Activated T-cell treated with anti-CD3 and anti-CD28 coated beads, Interleukin-2, amount 50 U/mL, for 24 hours (primary cell): ENCODE measurements at regions not wholly inside any gene's neighbourhood (a gene's known extent, or its start where the extent isn't known, plus 50 kb on each side); places are given as distances from the start of the nearest gene placed in this dataset.

Experiments
- DNase-seq: peaks from one replicate; pipeline ENCODE4 v3.0.0-alpha.2; 2020
- H3K27ac Mint-ChIP-seq: 2 replicates; pipeline ENCODE4 v1.8.0; 2020; ENCODE audit warnings: mild to moderate bottlenecking, mixed read lengths
- H3K27me3 Mint-ChIP-seq: 2 replicates; pipeline ENCODE4 v1.8.0; 2020; ENCODE audit warnings: mixed read lengths
- H3K36me3 Mint-ChIP-seq: 2 replicates; pipeline ENCODE4 v1.8.0; 2020; ENCODE audit warnings: low read depth, mixed read lengths
- H3K4me1 Mint-ChIP-seq: 2 replicates; pipeline ENCODE4 v1.8.0; 2020; ENCODE audit warnings: low read depth, mixed read lengths
- H3K4me3 Mint-ChIP-seq: 2 replicates; pipeline ENCODE4 v1.8.0; 2020; ENCODE audit warnings: mild to moderate bottlenecking, moderate library complexity, mixed read lengths
- H3K9me3 Mint-ChIP-seq: 2 replicates; pipeline ENCODE4 v1.8.0; 2020; ENCODE audit warnings: mixed read lengths

DNA sequence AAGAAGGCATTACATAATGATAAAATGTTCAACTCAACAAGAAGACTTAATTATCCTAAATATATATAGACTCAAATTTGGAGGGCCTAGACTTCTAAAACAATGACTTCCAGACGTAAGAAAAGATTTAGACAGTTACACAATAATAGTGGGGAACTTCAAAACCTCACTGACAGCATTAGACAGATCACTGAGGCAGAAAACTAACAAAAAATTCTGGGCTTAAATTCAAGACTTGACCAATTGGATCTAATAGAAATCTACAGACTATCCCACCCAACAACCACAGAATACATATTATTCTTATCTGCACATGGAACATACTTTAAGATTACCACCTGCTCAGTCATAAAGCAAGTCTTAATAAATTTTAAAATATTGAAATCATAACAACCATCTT is 93.3 kb upstream of the ARSJ start:
- Mint-ChIP-seq H3K36me3 (no peaks in the 10 kb centered on the region), H3K27me3 (peaks cover 2% of the 10 kb centered on the region), H3K27ac (no peak overlapping the region), H3K4me1 (peaks cover 2% of the 10 kb centered on the region), H3K4me3 (no peak overlapping the region), H3K9me3 (peaks cover 3% of the 10 kb centered on the region)
- no peak for DNase-seq

DNA sequence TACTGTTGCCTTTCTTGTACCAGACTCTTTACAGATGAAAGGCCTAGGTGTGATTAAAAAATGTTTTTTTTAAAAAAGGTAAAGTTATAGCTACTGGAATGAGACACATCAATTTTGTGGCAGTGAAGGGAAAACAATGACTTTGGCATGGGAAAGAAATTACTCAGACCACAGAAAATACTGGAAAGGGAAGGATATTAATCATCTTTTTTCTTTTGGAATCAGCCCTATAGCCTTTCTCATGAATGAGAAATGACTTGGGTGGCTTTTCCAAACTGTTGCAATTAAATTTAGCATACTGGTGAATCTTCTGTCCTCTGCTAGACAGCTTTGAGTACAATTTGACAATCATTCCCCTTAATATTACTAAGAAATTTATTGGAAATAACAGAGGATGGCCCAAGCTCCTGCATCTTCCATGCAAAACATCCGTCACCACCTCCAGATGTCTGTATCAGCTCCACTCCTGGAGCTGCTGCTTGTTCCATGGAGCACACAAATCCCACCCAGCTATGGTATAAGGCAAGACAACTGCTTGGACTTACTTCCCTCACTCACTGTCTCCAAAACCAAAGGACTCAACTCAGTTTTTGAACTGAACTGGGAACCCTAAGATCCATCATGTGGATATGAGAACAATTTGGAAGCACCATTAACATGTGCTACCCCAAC is 97.6 kb upstream of the ARSJ start:
- Mint-ChIP-seq H3K4me3 (no peak overlapping the region), H3K36me3 (no peaks in the 10 kb centered on the region), H3K9me3 (peaks cover 4% of the 10 kb centered on the region), H3K27ac (no peak overlapping the region), H3K27me3 (no peaks in the 10 kb centered on the region), H3K4me1 (no peaks in the 10 kb centered on the region)
- no peak for DNase-seq

DNA sequence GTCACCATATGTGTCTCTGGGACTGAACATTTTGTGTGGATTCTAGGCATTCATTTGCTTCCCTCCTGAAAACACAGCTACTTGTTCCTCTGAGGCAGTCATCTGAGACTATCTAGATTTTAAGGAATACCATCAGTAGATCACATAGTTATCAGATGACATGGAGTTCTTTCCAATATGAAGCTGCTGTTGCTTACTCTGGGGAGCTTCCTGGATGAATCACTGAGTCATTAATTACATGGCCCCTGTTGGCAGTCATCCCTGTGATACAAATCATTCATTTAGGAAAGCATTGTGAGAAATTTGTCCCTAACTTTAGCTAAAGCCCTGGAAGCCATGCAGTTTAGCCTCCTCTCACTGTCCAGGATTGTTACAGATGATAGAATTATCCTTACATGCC is 98.2 kb upstream of the ARSJ start:
- H3K36me3 Mint-ChIP-seq: no peaks in the 10 kb centered on the region
- no peak for DNase-seq
- H3K27me3 Mint-ChIP-seq: no peaks in the 10 kb centered on the region
- no peak overlapping the region for H3K4me3 Mint-ChIP-seq
- H3K27ac Mint-ChIP-seq: no peak overlapping the region
- H3K4me1 Mint-ChIP-seq: no peaks in the 10 kb centered on the region
- peaks cover 4% of the 10 kb centered on the region for H3K9me3 Mint-ChIP-seq

DNA sequence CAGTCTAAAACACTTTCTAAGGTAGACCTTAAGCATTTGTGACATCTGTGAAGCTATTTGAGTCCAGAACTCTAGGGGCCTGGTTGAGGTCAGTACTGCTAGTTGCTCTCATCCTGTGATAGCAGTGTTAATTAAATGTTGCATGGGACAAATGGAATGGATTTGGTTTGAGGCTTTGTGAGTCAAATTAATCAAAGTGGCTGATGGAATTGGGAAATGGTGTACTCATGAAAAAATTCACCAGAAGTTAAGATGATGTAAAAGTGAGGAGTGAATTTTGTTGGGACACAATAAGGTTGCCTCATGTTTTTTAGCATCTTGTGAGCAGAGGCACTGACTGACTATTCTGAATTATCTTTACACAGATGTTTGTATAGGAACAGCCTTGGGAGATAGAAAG is 99.2 kb upstream of the ARSJ start:
- Mint-ChIP-seq H3K36me3 (no peaks in the 10 kb centered on the region), H3K4me1 (no peaks in the 10 kb centered on the region)

DNA sequence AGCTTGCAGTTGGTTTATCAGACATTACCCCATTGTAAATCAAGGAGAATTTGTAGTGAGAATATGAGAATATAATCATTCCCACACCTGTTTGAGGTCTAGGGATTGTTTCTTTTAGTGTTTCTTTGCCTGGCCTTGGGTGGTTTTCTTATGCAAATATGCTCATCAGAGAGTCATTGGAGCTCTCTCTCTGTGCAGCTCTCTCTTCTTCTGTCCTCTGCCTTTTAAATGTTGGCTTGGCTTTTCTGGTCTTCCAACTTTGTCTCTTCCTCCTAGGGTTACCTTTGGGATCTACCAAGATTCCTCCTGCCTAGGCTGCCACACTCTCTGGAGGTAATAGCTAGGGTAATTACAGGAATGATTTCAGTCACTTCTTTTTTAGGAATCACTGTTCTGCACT is 102.3 kb upstream of the ARSJ start:
- H3K36me3 Mint-ChIP-seq: no peaks in the 10 kb centered on the region

More for the DNA sequence above, 99.2 kb upstream of the ARSJ start:
- H3K4me3 Mint-ChIP-seq: no peak overlapping the region
- no peak for DNase-seq
- no peak overlapping the region for H3K27ac Mint-ChIP-seq
- H3K9me3 Mint-ChIP-seq: peaks cover 4% of the 10 kb centered on the region
- H3K27me3 Mint-ChIP-seq: no peaks in the 10 kb centered on the region

DNA sequence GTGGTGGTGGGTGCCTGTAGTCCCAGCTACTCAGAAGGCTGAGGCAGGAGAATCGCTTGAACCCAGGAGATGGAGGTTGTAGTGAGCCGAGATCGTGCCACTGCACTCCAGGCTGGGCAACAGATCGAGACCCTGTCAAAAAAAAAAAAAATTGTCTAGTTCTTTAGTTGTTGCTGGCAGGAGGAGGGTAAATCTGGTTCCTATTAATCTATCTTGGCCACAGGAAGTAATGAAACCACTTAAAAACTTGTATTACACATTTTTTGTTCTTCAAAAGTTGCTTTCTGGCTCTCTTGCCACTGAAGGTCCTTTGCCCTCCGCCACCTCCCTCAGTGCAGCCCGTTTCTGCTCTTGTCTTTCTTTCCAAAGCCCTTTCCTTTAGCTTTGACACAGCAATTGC is 102.9 kb upstream of the ARSJ start:
- H3K4me3 Mint-ChIP-seq: no peak overlapping the region
- no peak overlapping the region for H3K27ac Mint-ChIP-seq
- DNase-seq: no peak
- peaks cover 1% of the 10 kb centered on the region for H3K9me3 Mint-ChIP-seq
- no peaks in the 10 kb centered on the region for H3K36me3 Mint-ChIP-seq
- no peaks in the 10 kb centered on the region for H3K4me1 Mint-ChIP-seq
- no peaks in the 10 kb centered on the region for H3K27me3 Mint-ChIP-seq

More for the DNA sequence above, 102.3 kb upstream of the ARSJ start:
- H3K27ac Mint-ChIP-seq: no peak overlapping the region
- H3K27me3 Mint-ChIP-seq: no peaks in the 10 kb centered on the region
- no peak overlapping the region for H3K4me3 Mint-ChIP-seq
- no peak for DNase-seq
- H3K9me3 Mint-ChIP-seq: peaks cover 1% of the 10 kb centered on the region
- no peaks in the 10 kb centered on the region for H3K4me1 Mint-ChIP-seq

DNA sequence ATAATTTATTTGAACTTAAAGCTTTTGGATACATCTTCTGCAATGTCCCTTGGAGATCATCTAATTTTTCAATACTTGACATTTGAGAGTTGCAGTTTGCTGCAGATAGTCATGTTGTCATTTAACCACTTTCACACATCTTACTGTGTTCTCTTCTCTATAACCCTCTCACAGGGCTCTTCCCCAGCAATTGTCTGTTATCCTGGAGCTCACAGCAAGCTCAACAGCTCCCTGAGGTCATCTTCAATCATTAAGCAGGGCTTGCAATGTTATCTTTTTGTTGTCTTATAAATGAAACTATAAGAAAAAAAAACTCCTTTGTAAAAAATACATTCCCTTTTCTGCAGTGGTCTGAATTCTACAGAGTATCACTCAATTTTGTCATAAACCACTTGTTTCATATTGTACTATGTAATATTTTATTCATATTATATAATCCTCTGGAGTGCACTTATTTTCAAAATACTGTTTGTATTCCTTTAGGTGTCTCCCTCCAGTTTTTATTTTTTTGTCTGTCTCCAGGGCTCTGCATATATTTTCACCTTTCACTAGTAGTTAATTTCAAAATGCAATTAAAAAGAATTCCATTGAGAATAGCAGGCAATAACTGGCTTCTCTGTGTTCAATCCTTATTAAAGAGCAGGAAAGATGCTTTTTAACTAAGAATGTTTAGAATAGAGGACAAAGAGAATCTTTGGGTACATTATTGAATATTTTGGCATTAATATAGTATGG is 106.3 kb upstream of the ARSJ start:
- peaks cover 2% of the 10 kb centered on the region for H3K9me3 Mint-ChIP-seq
- no peak overlapping the region for H3K27ac Mint-ChIP-seq
- no peak overlapping the region for H3K4me3 Mint-ChIP-seq
- no peaks in the 10 kb centered on the region for H3K4me1 Mint-ChIP-seq
- DNase-seq: no peak
- H3K27me3 Mint-ChIP-seq: peaks cover 6% of the 10 kb centered on the region
- no peaks in the 10 kb centered on the region for H3K36me3 Mint-ChIP-seq

DNA sequence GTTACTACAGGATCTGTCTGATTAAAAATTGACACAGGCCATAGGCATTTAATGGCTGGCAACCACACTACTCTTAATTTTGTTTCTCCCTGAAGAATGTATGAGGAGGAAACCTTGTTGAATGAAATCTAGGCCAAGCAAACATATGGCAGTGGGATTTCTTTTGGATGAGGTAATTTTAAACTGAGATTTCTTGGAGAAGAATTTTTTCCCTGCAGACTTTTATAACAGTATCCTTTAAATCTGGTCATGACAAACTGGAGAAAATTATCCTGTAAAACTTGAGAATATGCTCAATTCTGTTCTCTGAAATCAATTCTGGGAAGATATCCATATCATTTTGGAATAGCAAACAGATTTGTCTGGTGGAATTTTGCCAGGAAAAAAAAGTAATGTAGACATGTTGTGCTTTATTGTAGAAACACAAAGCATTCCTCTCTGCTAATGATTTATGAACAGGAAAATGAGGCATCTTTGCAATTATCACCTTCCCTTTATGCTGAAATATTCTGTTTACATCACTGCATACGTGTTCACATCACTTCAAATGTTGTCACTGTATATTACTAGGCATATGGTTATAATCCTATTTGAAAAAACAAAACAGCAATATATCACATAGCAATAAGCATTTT is 108.3 kb upstream of the ARSJ start:
- no peak overlapping the region for H3K27ac Mint-ChIP-seq

DNA sequence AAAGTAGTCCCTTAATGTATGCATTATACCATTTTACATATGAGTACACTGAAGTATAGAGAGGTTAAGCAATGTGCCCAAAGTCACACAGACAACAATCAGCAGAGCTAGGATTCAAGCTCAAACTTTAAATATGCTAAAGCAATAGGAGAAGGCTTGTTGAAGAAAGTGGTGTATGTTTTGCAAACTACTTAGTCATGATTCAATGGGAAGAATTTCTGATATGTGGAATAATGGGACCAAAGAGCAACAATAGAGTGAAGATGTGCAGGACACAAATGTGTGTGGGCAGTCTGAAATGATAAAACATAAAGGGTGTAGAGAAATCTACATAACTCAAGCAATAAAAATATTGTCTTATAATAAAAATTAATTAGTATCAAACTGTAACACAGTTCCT is 109.0 kb upstream of the ARSJ start:
- H3K27me3 Mint-ChIP-seq: peaks cover 6% of the 10 kb centered on the region
- H3K4me3 Mint-ChIP-seq: no peak overlapping the region
- peaks cover 2% of the 10 kb centered on the region for H3K9me3 Mint-ChIP-seq
- no peak overlapping the region for H3K27ac Mint-ChIP-seq
- no peak for DNase-seq
- no peaks in the 10 kb centered on the region for H3K36me3 Mint-ChIP-seq
- H3K4me1 Mint-ChIP-seq: no peaks in the 10 kb centered on the region

More for the DNA sequence above, 108.3 kb upstream of the ARSJ start:
- H3K4me3 Mint-ChIP-seq: no peak overlapping the region
- H3K9me3 Mint-ChIP-seq: peaks cover 2% of the 10 kb centered on the region
- H3K36me3 Mint-ChIP-seq: no peaks in the 10 kb centered on the region
- DNase-seq: no peak
- H3K27me3 Mint-ChIP-seq: peaks cover 6% of the 10 kb centered on the region
- no peaks in the 10 kb centered on the region for H3K4me1 Mint-ChIP-seq

DNA sequence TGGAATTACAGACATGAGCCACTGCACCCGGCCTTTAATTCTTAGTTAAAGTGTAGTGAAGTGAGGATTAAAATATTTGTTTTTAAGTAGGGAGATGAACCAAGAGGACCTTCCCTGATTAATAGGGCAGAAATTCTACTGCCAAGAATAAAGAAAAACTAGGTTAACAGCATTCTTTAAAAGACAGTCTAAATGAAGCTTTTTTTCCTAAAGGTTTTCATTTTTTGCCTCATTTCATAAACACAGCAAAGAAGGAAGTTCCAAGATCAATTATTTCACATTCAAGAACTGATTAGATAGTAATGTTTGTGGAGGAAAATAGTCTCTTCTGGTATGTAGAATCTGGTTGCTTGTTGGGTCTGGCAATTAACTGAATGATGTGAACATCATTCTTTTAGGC is 112.1 kb upstream of the ARSJ start:
- H3K4me3 Mint-ChIP-seq: no peak overlapping the region
- no peak for DNase-seq
- H3K9me3 Mint-ChIP-seq: peaks cover 2% of the 10 kb centered on the region
- no peaks in the 10 kb centered on the region for H3K4me1 Mint-ChIP-seq
- H3K27me3 Mint-ChIP-seq: peaks cover 6% of the 10 kb centered on the region
- H3K27ac Mint-ChIP-seq: no peak overlapping the region
- no peaks in the 10 kb centered on the region for H3K36me3 Mint-ChIP-seq

DNA sequence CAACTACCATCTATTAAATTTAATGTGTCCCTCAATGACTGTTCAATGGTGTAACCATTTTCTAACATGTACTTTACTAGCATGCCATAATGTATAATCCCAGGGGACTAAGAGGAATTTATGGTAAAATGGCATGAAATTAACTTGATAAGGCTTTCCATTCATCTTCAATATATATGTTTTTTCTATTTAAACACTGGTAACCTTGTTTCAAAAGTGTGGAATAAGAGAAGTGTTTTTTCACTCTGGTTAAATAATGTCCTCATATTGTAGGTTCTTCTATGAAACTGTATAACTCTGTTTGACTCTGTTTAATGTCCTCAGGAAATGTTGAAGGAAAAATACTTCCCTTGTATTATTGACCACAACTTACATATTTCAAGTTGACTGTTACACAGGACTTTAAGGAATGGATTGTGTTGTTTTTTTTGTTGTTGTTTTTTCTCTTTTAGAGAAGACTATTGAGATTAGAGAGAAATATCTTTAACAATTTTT is 113.8 kb upstream of the ARSJ start:
- Mint-ChIP-seq H3K27ac (no peak overlapping the region), H3K4me3 (no peak overlapping the region)

DNA sequence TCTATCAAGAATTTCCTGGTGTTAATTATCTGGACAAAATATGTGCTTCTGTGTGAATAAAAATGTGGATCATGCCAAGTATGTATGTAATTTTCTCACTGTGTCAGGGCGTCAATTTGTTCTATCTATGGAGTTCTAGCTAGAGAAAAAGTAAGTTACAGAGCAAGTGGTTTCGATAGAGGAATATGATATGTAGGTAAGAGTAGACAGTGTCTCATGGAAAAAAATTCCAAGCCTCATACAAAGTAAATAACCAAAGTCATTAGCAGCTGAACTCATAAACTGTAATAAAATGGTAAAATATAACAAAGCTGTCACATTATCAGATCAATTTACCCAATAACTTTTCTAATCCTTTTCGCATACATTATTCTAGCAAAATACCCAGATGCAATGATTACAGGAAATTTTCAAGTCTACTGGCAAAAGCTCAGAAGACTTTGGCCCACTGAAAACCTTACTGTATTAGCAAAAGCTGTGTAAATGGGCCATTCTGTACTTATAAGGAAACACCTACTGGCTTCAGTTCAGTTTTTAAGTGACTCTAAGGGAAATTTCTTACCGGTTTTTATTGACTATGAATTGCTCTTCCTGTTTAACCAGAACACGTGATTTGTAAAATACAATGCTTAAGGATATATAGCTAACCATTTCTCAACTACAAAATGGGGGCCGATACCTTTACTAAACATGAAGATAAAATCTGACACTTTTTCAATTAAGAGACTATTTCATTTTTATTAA is 121.0 kb upstream of the ARSJ start:
- DNase-seq: no peak
- Mint-ChIP-seq H3K4me3 (no peak overlapping the region), H3K36me3 (no peaks in the 10 kb centered on the region), H3K4me1 (peaks cover 2% of the 10 kb centered on the region), H3K9me3 (no peaks in the 10 kb centered on the region), H3K27me3 (no peaks in the 10 kb centered on the region), H3K27ac (no peak overlapping the region)

More for the DNA sequence above, 113.8 kb upstream of the ARSJ start:
- no peak for DNase-seq
- Mint-ChIP-seq H3K36me3 (no peaks in the 10 kb centered on the region), H3K9me3 (peaks cover 2% of the 10 kb centered on the region), H3K4me1 (no peaks in the 10 kb centered on the region), H3K27me3 (no peaks in the 10 kb centered on the region)

DNA sequence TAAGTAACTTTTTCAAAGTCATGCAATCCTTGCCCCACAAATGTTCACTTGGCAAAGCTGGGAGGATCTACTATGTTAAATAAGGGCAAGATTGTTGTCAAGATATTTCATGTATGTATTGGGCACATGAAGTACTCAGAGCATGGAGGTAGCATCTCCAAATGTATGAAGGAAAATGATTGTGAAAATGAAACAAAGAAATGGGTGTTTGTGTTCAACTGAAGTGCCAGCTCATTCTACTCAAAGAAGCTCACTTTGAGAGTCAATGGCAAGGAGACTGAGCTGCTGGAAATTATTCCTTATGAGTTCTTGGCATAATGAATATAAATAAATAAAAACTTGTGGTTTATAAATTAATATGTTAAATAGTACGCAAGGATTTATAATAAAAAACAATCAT is 124.5 kb upstream of the ARSJ start:
- no peak for DNase-seq
- no peak overlapping the region for H3K4me3 Mint-ChIP-seq
- peaks cover 4% of the 10 kb centered on the region for H3K4me1 Mint-ChIP-seq
- no peak overlapping the region for H3K27ac Mint-ChIP-seq
- no peaks in the 10 kb centered on the region for H3K36me3 Mint-ChIP-seq
- H3K27me3 Mint-ChIP-seq: no peaks in the 10 kb centered on the region
- H3K9me3 Mint-ChIP-seq: no peaks in the 10 kb centered on the region

DNA sequence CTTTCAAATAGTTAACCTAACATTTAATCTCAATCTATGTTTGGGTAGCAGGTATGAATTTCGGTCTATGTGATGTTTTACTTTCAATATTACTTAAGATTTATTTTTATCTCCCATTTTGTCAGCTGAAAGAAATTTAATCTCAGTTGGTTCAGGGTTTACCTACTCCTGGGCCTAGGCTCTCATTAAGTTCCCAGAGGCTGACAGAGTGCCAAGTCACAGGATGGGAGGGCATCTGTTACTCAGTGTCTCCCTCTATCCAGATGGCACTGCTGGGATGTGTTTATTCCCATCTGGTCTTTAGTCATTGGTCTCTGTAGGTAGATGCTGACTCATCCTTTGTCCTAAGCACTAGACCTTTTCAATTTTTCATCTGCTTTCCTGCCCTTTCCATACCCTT is 129.4 kb upstream of the ARSJ start:
- H3K27me3 Mint-ChIP-seq: no peaks in the 10 kb centered on the region
- H3K4me1 Mint-ChIP-seq: peaks cover 2% of the 10 kb centered on the region
- no peak overlapping the region for H3K27ac Mint-ChIP-seq
- H3K9me3 Mint-ChIP-seq: no peaks in the 10 kb centered on the region
- H3K36me3 Mint-ChIP-seq: no peaks in the 10 kb centered on the region
- H3K4me3 Mint-ChIP-seq: no peak overlapping the region
- no peak for DNase-seq
